Upper lobe of right lung (tissue), 1 donor: ENCODE measurements at regions not wholly inside any gene's neighbourhood (a gene's known extent, or its start where the extent isn't known, plus 50 kb on each side); places are given as distances from the start of the nearest gene placed in this dataset.

ENCODE experiments used
- ATAC-seq: fragments of 200-7000 bp; cut with Tn5 transposase; one replicate; pipeline ENCODE4 v1.9.1; 2020; ENCODE audit warnings: mild to moderate bottlenecking, moderate library complexity
- DNase-seq: peaks from one replicate; pipeline ENCODE4 v3.0.0-alpha.2; 2020
- H3K27ac ChIP-seq: fragments of 200-600 bp; one replicate; pipeline ENCODE4 v1.8.0; 2022
- H3K27me3 ChIP-seq: fragments of 200-600 bp; one replicate; pipeline ENCODE4 v1.8.0; 2022; ENCODE audit warnings: mild to moderate bottlenecking
- H3K36me3 ChIP-seq: fragments of 200-600 bp; one replicate; pipeline ENCODE4 v1.8.0; 2022
- H3K4me1 ChIP-seq: fragments of 200-600 bp; one replicate; pipeline ENCODE4 v1.8.0; 2022
- H3K4me3 ChIP-seq: fragments of 200-600 bp; one replicate; pipeline ENCODE4 v1.8.0; 2022; ENCODE audit warnings: mild to moderate bottlenecking
- H3K9me3 ChIP-seq: fragments of 200-600 bp; one replicate; pipeline ENCODE4 v1.8.0; 2022
- CTCF ChIP-seq: fragments of 200-600 bp; IDR thresholded peaks from one replicate; pipeline ENCODE4 v1.8.0; 2022; ENCODE audit warnings: antibody characterized with exemption
- intact Hi-C: fragments of 100-400 bp; cut with DNase I; formaldehyde crosslinking; loops from one replicate; pipeline ENCODE4 v1.11.0; 2022
- donor health status: DM: no; HTN: yes; CAD: no; lungs with severe emphysema.

GRCh38 chr16:5386989-5387388, 289.4 kb upstream of the EEF2KMT start:
- Histone ChIP-seq H3K4me3 (no peak overlapping the region), H3K9me3 (no peaks in the 10 kb centered on the region), H3K36me3 (no peaks in the 10 kb centered on the region), H3K27me3 (no peaks in the 10 kb centered on the region), H3K4me1 (no peaks in the 10 kb centered on the region), H3K27ac (no peak overlapping the region)
- DNase-seq (no peak), ATAC-seq (no peak)
- intact Hi-C loops = no loop called here
- TF ChIP-seq CTCF = no peak

GRCh38 chr16:5385811-5386210, 288.2 kb upstream of the EEF2KMT start:
- Histone ChIP-seq H3K27ac (no peak overlapping the region), H3K9me3 (no peaks in the 10 kb centered on the region), H3K4me1 (no peaks in the 10 kb centered on the region), H3K36me3 (no peaks in the 10 kb centered on the region), H3K27me3 (no peaks in the 10 kb centered on the region), H3K4me3 (no peak overlapping the region)
- intact Hi-C loops = no loop called here
- ATAC-seq (no peak), DNase-seq (no peak)
- TF ChIP-seq CTCF = no peak

- H3K4me3 ChIP-seq = no peak overlapping the region
- ATAC-seq = no peak
- intact Hi-C loops = no loop called here
- H3K27ac ChIP-seq = no peak overlapping the region
- no peak for TF ChIP-seq CTCF
- no peaks in the 10 kb centered on the region for H3K9me3 ChIP-seq
- no peaks in the 10 kb centered on the region for H3K27me3 ChIP-seq
- no peak for DNase-seq
- no peaks in the 10 kb centered on the region for H3K36me3 ChIP-seq
- no peaks in the 10 kb centered on the region for H3K4me1 ChIP-seq
Observed at GRCh38 chr16:5385115-5385514, 287.5 kb upstream of the EEF2KMT start.

- Histone ChIP-seq H3K27me3 (no peaks in the 10 kb centered on the region), H3K4me1 (no peaks in the 10 kb centered on the region), H3K36me3 (no peaks in the 10 kb centered on the region), H3K27ac (no peak overlapping the region), H3K4me3 (no peak overlapping the region), H3K9me3 (no peaks in the 10 kb centered on the region)
- DNase-seq = no peak
- intact Hi-C loops = no loop called here
- no peak for ATAC-seq
- TF ChIP-seq CTCF = no peak
Observed at GRCh38 chr16:5383737-5384136, 286.1 kb upstream of the EEF2KMT start.

- no peaks in the 10 kb centered on the region for H3K4me1 ChIP-seq
- ATAC-seq = no peak
Observed at GRCh38 chr16:5382484-5382883, 284.9 kb upstream of the EEF2KMT start.

More at GRCh38 chr16:5382484-5382883, 284.9 kb upstream of the EEF2KMT start:
- H3K4me3 ChIP-seq = no peak overlapping the region
- no peaks in the 10 kb centered on the region for H3K9me3 ChIP-seq
- intact Hi-C loops = no loop called here
- no peaks in the 10 kb centered on the region for H3K36me3 ChIP-seq
- no peaks in the 10 kb centered on the region for H3K27me3 ChIP-seq
- H3K27ac ChIP-seq = no peak overlapping the region
- TF ChIP-seq CTCF = no peak
- DNase-seq = no peak
